Pons (tissue), 1 donor: ENCODE measurements at regions not wholly inside any gene's neighbourhood (a gene's known extent, or its start where the extent isn't known, plus 50 kb on each side); places are given as distances from the start of the nearest gene placed in this dataset.

Source experiments
- DNase-seq: peaks from one replicate; pipeline ENCODE4 v3.0.0-alpha.2; 2016; ENCODE audit warnings: low spot score

DNA sequence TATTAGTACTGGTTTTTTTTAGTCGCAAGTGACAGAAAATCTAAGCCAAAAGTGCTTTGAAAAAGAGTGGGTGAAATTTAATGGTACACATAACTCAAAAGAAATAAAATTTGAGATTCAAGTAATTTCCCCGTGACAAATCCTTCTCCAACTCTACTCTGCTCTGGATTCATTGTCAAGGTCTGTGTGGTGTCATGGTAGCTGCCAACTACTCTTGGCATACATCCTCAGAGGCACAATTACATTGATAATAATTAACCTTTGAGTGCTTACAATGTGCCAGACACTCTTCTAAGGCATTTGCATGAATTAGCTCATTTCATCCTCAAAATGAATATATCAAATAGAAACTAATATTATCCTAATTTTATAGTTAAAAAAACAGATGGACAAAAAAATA is 1153.9 kb upstream of the NCAM2 start:
- no peak for DNase-seq

DNA sequence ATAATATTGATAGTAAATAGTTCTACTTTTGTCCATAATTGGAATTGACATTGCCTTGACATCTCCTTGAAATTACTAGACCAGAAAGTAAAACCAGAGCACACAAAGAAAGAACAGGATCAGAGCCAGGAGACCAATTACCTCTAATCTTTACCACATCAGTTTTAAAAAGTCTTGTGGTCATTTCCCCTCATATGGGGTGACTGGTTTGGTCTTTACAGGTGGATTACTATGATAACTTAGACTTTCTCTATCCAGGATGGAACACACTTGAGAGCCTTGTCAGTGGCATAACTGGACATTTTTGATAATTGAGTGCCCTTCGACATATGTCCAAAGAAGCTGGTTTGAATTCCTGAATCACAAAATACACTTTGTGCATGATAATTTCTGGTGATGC is 1148.1 kb upstream of the NCAM2 start:
- no peak for DNase-seq

DNA sequence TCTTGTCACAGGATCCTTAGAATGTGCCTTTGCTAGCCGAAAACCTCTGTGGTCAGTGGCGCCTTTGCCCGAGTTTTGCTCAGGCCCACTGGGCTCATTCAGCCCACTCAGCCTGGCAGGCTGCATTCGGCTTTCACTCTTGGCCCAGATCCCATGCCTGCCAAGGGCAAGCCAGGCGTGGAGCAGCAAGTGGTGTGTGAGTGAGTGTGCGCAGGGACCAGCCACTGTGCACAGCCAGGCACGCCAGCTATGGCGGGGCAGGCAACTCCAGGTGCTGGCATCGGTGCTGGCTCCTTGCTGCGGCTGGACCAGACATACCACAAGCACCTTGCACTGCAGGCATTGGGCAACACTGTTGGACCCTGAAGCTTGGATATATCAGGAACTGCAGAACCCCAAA is 1145.1 kb upstream of the NCAM2 start:
- DNase-seq = no peak

DNA sequence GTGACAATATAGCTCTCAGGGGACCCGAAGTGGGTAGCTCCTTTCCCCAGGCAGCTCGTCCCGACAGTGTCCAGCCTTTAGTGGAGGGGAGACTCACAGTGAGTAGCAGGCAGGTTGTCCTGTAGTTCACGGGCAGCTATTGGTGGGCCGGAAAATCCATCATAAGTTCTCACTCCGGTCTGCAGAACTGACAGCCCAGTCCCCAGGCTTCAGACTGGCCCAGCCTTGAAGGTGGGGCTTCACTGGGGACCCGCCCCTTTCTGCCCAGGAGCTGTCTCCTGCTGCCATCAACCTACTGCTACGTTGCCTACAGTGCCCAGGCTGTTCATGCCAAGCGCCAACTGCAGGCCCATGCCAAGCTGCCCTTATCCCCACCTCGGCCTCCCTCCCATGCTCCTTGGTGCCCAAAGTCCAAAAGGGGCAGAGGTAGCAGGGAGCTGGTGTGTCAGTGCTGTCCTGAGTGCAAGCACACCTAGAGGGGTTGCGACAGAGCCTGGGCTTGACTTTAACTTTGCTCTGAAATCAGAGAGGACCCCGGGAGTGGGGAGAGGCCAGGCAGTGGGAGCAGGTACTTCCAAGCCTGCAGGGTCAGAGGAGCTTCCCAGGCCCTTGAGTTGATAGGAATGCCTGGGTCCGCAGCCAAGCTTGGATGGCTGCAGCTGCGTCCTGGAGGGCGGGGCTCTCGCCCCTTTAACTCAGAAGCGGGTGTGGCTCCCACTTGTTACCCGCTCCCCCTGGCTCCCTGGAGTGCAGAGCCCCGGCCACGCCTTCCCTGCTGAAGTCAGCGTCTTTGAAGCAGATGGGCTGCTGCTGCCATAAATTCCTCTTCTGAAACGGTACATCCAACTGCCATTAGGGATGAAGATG is 1144.3 kb upstream of the NCAM2 start:
- DNase-seq = no peak

DNA sequence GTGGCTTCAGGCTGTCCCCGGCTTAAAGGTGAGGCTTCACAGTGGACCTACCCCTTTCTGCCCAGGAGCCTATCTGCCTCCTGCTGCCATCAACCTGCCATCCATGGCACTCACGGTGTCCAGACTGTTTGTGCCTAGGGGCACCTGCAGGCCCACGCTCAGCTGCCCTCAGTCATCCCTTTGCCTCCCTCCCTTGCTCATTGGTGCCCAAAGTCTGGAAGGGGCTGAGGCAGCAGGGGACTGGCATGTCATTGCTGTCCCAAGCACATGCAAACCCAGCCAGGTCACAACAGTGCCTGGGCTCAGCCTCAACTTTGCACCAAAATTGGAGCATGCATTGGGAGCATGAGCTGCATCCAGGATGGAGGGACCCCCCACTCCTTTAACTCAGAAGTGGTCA is 1142.7 kb upstream of the NCAM2 start:
- no peak for DNase-seq

DNA sequence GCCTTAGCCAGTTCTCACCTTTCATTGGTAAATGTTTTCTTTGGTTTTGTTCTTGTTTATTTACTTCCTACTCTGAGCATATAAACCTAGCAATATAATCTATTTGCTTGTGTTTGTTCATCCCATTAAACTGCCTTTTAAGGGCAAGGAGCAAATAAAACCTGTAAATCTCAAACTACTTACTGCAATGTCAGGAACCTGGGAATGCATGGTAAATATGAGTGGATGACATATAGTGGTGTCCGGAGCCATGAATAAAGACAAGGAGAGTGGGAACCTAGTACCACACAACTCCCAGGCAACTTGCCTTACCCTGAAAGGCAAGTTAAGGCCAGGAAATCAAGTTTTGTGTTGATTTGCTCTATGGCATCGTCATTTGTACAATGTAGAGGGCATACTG is 1133.7 kb upstream of the NCAM2 start:
- no peak for DNase-seq

DNA sequence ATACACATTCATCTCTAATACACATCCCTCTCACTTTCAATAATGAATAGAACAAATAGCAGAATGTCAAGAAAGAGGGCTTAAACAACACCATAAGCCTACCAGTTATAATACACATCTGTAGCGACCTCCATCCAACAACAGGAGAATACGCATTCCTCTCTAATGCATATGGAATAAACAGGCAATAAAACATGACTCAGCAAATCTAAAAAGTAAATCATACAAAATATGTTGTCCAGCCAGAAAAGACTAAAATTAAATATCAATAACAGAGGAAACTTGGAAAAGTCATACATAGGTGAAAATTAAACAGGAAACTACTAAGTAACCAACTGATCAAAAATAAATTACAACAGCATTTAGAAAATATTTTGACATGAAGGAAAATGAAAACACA is 1127.5 kb upstream of the NCAM2 start:
- no peak for DNase-seq

DNA sequence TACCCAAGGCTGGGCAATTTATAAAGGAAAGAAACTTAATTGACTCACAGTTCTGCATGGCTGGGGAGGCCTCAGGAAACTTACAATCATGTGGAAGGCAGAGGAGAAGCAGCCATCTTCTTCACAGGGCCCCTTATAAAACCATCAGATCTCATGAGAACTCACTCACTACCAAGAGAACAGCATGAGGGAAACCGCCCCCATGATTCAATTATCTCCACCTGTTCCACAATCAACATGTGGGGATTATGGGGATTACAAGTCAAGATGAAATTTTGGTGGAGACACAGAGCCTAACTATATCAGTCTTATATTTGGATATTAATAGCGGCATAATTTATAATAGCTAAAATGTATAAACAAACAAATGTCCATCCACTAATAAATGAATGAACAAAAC is 1123.7 kb upstream of the NCAM2 start:
- DNase-seq = no peak

DNA sequence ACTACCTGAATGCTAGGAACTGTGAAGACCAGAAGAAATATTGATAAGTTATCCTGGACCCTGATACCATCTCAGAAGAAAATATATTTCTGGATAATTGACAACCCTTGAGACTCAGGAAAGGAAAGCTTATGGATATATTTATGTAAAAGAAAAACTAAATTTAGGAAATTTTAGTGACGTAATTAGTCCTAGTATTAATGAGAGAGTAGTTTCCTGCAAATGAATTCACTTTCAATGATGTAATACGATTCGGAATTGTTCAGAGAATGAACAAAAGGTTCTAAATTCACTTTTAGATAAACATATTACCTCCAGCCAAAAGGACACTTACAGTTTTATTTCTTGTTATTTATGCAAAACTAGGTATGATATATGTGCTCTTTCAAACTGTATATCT is 1120.1 kb upstream of the NCAM2 start:
- DNase-seq = no peak

DNA sequence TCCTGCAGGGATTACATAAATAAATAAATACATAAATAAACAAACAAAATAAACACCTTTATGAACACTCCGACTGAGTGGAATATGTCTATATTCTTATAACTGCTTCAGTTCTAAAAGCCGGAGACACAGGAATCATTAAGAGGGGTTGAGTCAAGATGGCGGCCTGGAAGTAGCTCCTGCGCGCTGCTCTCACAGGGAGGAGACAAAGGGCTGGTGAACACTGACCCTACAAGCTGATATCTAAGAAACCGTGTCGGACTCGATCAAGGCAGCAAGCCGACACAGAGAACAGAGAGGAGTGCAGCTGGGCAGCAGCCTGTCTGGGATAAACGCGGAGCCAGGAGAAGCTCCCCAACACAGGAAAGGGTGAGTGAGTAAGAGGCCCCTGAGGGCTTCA is 1098.6 kb upstream of the NCAM2 start:
- DNase-seq = no peak

DNA sequence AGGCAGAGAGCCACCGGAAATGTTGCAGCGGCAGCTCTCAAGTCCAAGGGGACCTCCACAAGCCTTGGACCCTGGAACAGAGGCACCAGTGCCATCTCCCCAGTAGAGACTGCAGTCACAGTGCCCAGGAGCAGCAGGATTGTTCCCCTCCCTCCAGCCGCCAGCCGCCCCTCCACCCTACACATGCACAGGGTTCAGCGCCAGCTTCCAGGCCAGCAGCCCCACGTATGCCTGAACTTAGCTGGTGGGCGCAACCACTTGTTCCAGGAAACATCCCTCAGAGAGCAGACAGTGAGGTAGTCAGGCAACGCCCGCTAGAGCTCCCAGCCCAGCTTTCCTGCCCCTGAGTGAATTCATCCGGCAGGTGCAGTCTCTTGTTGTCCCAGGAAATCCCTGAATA is 1098.1 kb upstream of the NCAM2 start:
- no peak for DNase-seq

DNA sequence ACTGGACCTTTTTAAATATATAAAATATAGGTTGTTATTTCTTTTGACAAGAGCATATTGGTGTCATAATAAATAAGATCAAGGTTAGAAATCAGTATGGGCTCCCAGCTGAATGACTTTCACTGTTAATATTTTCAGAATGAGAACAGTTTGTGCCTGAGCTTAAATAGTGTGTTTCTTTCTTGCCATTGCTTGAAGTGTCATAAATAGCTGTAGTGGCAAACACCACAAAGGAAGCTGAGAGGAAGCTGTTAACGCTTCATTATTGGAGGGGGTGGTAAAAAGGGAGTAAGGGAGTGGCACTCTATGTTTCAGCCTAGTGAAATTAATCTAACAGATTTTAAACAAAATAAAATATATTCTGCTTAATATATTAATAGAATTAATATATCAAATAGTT is 1089.8 kb upstream of the NCAM2 start:
- no peak for DNase-seq

DNA sequence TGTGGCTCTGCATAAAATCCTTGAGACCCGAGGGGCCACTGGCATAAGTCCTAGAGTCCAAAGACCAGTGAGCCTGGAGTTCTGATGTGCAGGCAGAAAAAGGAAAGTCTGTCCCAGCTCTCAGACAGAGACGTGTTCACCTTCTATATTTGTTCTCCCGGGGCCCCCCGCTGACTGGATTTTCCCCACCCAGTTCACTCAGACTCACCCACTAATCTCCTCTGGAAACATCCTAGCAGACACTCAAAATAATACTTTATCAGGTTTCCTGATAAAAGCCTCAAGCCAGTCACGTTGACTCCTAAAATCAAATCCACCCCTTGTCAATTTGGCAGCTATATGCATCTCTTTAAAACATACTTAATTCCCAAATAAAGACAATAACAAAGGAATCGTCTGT is 1084.2 kb upstream of the NCAM2 start:
- no peak for DNase-seq

DNA sequence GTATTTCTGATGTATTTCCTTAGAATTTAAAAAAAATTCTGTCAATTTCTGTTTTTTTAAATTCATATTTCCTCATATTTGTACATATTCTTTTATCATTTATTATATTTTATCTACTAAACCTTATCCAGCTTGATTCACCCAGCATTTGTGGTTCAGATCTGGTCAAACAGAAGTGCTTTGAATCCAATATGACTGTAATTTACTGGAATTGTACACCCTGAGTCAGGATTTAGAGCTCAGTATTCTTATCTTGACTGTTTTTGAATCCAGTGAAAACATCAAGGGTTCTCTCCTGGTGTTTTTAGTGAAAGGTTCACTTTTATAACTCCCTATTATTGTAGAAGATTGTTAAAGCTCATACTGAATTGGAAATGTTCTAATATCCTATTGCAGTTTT is 1077.0 kb upstream of the NCAM2 start:
- DNase-seq = no peak

DNA sequence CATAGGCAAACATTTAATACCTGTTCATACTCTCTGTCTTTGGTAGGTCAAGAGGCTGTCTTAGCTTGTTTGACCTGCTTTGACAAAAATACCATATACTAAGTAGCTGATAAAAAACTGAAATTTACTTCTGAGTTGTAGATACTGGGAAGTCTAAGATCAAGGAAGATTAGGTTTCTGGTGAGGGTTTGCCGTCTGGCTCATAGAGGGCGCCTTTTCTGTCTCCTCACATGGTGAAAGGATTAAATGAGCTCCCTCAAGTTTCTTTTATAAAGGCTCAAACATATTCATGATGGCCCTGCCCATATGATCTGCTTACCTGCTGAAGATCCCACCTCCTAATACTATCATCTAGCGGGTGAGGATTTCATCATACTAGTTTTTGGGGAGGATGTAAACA is 1076.1 kb upstream of the NCAM2 start:
- DNase-seq = no peak

DNA sequence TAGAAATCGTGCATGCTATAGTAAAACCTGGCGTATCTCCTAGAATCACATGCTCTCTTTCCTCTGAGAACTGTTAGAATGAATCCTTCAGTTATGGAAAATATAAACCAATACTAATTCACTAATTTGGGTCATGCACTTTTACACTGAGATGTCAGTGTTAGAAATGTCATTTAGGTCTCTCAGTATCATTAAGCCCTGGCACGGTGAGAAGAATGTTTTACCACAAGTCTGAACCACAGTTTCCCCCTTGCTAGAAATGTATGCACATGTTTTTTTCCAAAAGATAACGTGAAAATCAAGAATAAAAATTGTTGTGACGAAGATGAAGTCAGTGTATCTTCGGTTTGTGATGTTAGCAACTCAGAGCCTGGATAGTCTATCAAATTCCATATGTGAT is 1062.7 kb upstream of the NCAM2 start:
- DNase-seq = no peak

DNA sequence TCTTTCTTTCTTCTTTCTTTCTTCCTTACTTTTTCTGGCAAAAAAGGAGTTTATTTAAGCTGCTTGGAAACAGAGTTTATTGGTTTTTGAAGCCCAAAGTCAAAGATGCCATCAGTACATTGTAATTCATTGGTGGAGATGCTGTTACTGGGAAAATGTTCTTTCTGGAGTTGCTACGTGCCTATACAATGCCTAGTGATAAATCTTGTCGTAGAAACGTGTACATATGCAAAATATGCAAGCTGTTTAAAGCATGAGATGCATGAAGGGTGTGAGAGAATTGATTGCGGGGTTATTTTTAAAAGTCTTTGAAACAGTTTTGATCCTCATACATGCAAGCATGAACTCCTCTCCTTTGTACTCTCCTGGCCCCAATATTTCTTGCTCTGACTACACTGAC is 1060.6 kb upstream of the NCAM2 start:
- DNase-seq = no peak

DNA sequence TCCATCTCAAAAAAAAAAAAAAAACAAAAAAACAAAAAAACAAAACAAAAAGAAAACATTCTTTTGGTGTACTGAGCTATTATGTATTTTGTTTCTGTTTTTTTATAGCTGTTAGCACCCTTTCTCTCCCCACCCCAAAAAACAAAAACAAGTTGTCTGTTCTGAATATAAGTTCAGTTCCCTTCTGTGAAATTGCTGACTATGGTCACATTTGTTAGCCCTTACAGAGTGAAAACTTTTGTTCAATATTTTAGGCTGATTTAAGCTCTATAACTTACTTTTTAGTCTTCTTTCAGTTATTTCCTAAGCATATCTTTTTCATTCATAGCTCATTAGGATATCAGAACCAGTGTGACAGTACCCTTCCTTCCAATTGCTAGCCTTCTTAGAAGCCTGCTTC is 1056.6 kb upstream of the NCAM2 start:
- DNase-seq = no peak

DNA sequence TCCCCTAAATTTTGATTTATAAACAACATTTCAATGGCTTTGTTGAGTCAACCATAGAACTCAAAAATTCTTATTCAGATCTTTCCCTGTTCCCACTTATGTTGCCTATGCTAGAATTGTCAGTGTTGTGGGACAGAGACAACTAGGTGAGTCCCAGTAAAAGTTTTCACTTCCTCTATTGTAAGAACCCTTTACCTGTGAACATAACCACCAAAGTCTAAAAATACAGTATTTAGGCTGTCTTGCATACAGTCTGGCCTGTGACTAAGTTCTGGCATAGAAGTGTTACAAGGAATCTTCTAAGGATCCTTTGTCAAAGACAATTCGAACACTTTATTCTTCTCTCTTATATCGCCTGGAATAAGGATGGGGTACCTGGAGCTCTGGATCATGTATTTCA is 1047.9 kb upstream of the NCAM2 start:
- DNase-seq = no peak

DNA sequence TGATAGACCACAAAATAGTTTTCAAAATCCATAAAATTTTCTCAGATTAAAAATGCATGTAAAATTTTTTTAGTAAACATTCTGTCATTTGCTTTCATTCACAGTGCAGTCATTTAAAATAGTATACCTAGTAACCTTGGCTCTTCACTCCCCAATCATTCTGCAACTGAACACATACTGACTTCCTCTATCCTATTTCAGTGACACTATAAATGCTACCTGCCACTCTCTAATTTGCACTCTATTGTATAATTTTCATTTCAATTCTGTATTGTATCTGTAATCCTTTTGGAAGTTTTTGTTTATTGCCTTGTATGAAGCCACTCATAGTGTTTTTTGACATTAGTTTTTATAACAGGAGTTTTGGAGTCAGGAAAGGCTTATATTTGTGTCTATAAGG is 1029.1 kb upstream of the NCAM2 start:
- no peak for DNase-seq

DNA sequence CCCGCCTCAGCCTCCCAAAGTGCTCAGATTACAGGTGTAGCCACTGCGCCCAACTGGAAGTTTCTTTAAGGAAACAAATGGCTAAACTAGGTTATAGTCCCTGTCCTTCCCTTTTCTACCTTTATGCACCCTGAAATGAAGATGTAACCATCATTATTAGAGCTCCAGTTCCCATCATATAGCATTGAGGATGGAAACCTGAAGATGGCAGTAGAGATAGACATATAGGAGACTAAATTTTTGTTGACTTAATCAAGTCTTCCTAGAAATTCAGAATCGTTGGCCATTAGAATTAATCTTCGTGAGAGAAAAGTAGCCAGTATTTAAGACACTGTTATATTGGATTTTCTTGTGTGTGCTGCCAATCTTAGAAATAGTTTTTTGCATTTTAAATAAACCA is 1016.3 kb upstream of the NCAM2 start:
- DNase-seq = peak; percentile 20

DNA sequence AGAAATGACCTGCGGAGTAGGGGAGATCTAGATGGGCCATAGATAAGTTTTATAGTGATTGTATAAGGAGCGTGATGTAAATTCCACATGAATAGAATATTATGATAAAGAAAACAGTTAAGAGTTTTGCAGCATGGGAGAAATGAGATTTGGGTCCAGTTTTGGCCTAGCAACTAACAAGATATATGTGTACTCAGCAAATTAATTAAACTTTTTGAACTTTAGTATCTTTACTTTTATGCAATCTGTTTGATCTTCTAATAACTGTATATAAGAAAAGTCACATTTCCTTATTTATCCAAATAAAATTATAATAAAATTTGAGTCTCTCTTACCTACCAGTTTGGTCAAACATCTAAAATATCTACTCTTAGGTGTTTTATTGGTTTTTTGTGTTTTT is 1011.8 kb upstream of the NCAM2 start:
- no peak for DNase-seq

DNA sequence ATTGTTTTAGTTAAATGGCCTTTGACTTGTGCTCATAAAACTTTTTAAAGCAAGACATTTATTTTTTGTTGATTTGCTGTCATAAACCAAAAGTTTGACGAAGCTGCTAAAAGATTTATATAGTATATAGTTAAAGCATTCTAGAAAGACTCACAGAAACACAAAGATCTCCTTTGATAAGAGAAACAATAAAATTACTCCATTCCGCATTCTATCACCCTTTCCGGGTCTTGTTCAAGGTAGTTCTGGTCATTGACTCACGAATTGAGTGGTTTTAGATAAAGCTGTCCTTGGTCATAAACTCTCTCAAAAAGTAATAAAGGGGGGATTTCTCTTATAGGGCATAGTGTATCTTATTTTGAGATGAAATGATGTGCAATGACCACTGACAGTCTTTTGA is 1010.5 kb upstream of the NCAM2 start:
- DNase-seq = no peak

DNA sequence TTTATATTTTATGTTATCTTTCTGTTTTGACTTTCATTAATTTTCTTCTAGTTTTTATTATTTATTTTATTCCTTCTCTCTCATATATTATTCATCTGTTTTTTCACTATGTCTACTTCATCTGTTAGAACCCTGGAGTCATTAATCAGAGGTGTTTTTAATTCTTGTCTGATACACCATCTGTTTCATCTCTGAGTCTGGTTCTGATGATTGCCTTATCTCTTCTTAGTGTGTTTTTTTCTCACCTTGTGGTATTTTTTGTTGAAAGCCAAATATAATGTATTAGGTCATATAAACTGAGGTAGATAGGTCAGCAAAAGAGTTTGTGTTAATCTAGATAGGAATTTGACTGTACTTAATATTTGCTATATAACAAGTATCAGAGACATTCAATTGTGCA is 1005.7 kb upstream of the NCAM2 start:
- no peak for DNase-seq

DNA sequence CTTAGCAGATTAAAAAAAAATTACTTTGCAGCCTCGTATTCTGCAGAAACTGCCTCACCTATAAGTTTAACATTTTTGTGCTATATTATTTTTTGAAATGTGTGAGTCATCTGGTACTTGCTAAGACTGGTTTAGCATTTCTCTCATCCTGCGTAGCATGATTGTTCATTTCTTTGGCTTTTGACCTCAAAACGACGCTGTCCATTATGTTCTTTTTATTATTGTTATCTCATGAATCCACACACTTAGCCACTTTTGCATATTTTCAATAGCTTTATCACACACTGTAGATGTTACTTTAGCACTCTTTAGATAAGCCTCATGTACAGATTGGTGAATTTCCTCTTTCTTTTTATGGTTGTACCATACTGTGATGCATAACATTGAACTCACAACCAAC is 1004.9 kb upstream of the NCAM2 start:
- no peak for DNase-seq
